Panc1 (cell line): ENCODE measurements at regions not wholly inside any gene's neighbourhood (a gene's known extent, or its start where the extent isn't known, plus 50 kb on each side); places are given as distances from the start of the nearest gene placed in this dataset.

Experiments
- ATAC-seq: fragments of 200-7000 bp; cut with Tn5 transposase; 2 replicates; pipeline ENCODE4 v1.9.1; 2020; ENCODE audit warnings: mild to moderate bottlenecking, moderate library complexity
- BruUV-seq: library from RNA; stranded (reverse); fragments of 400-500 nt; replicated peaks from 2 replicates; lab custom pipeline; 2021; lab: Mats Ljungman, UMichigan
- CTCF ChIA-PET: fragments of 300-600 bp; sonication (Branson Sonifier 250); formaldehyde crosslinking; loops from one replicate; lab custom pipeline; 2022; ENCODE audit warnings: antibody characterized with exemption; lab: Charles Lee
- POLR2A ChIA-PET: fragments of 300-600 bp; sonication (Branson Sonifier 250); formaldehyde crosslinking; loops from one replicate; lab custom pipeline; 2022; ENCODE audit warnings: antibody characterized with exemption; lab: Charles Lee
- DNase-seq: peaks from one replicate; pipeline ENCODE4 v3.0.0-alpha.2; 2010; ENCODE audit warnings: low read depth, low spot score
- H3K27ac ChIP-seq: 2 replicates; pipeline ENCODE4 v1.5.1; 2011; ENCODE audit warnings: mild to moderate bottlenecking, low read length, inconsistent platforms
- H3K27me3 ChIP-seq: fragments of 200-500 bp; sonication (Bioruptor generic); 2 replicates; pipeline ENCODE4 v1.6.0; 2014; ENCODE audit warnings: low read length, inconsistent platforms; ENCODE audit not compliant: control insufficient read depth, insufficient read depth
- H3K36me3 ChIP-seq: fragments of 200-500 bp; sonication (Bioruptor generic); 2 replicates; pipeline ENCODE4 v1.5.1; 2014; ENCODE audit warnings: inconsistent platforms, mild to moderate bottlenecking, low read length, moderate library complexity; ENCODE audit not compliant: control insufficient read depth, insufficient read depth
- H3K4me1 ChIP-seq: 2 replicates; pipeline ENCODE4 v1.5.1; 2011; ENCODE audit warnings: inconsistent platforms, mild to moderate bottlenecking, low read length, moderate library complexity; ENCODE audit not compliant: control insufficient read depth, insufficient read depth
- H3K4me3 ChIP-seq, 2 experiments: 2 replicates each; pipeline ENCODE4 v1.5.1; 2011 to 2012; ENCODE audit warnings: low read depth in 2 of 2, low read length in 2 of 2, mild to moderate bottlenecking in 2 of 2, inconsistent platforms in 1 of 2, moderate library complexity in 1 of 2
- H3K9me3 ChIP-seq: fragments of 200-500 bp; sonication (Bioruptor generic); 2 replicates; pipeline ENCODE4 v1.5.1; 2014; ENCODE audit warnings: low read depth, mild to moderate bottlenecking, inconsistent platforms, low read length, moderate library complexity; ENCODE audit not compliant: control insufficient read depth, insufficient read depth
- CTCF ChIP-seq: fragments of 450-650 bp; IDR thresholded peaks from 2 replicates; pipeline ENCODE4 v1.5.1; 2017; ENCODE audit warnings: mild to moderate bottlenecking
- POLR2AphosphoS5 ChIP-seq: IDR thresholded peaks from 2 replicates; pipeline ENCODE4 v1.6.1; 2012; ENCODE audit warnings: mild to moderate bottlenecking, low read depth, low read length, moderate library complexity
- REST ChIP-seq, 2 experiments: IDR thresholded peaks; 2 replicates each; pipeline ENCODE4 v1.6.1; 2011 to 2012; ENCODE audit warnings: low read depth in 2 of 2, control low read depth in 1 of 2, low read length in 1 of 2, mild to moderate bottlenecking in 1 of 2, moderate library complexity in 1 of 2; ENCODE audit not compliant: insufficient read depth in 1 of 2
- SIN3A ChIP-seq: IDR thresholded peaks from 2 replicates; pipeline ENCODE4 v1.6.1; 2012; ENCODE audit warnings: low read depth, mild to moderate bottlenecking, low read length, moderate library complexity, borderline replicate concordance; ENCODE audit not compliant: insufficient read depth
- TCF7L2 ChIP-seq: IDR thresholded peaks from 2 replicates; pipeline ENCODE4 v1.6.1; 2011; ENCODE audit warnings: mild to moderate bottlenecking, low read depth, low read length, inconsistent platforms
- in situ Hi-C: cut with HindIII; loops from 2 replicates; pipeline ENCODE4 v1.10.0; 2016; ENCODE audit warnings: low sequenced_read_pairs, low pct_unique_long_range_greater_than_20kb
- intact Hi-C: fragments of 100-400 bp; cut with micrococcal nuclease; formaldehyde crosslinking; loops from one replicate; pipeline ENCODE4 v1.10.0; 2022; ENCODE audit not compliant: unreplicated experiment

- CTCF ChIA-PET = no interaction called here
- BruUV-seq = no TSS peak
- Histone ChIP-seq H3K27ac (no peak overlapping the region), H3K4me3 (no peak overlapping the region), H3K4me1 (no peaks in the 10 kb centered on the region), H3K27me3 (no peaks in the 10 kb centered on the region), H3K9me3 (no peaks in the 10 kb centered on the region), H3K36me3 (no peaks in the 10 kb centered on the region)
- POLR2A ChIA-PET = no interaction called here
- ATAC-seq = no peak
- no peak for TF ChIP-seq REST (IDR thresholded peaks at IDR 0.05; ENCODE audit: insufficient read depth in 1 of 2, low read depth in 2 of 2, low read length in 1 of 2)
- no peak for TF ChIP-seq CTCF
- TF ChIP-seq SIN3A = no peak
- no peak for TF ChIP-seq POLR2AphosphoS5
- TF ChIP-seq TCF7L2 = no peak
- intact Hi-C loops = no loop called here
- no peak for DNase-seq
- in situ Hi-C loops = no loop called here
Measured at GRCh38 chr18:42513441-42513840, 558.4 kb downstream of the PIK3C3 start.

GRCh38 chr18:42514512-42514911 is 559.5 kb downstream of the PIK3C3 start:
- intact Hi-C loops = no loop called here
- in situ Hi-C loops = no loop called here

More at GRCh38 chr18:42514512-42514911, 559.5 kb downstream of the PIK3C3 start:
- ChIA-PET CTCF (no interaction called here), POLR2A (no interaction called here)
- Histone ChIP-seq H3K27me3 (no peaks in the 10 kb centered on the region), H3K4me1 (no peaks in the 10 kb centered on the region), H3K36me3 (no peaks in the 10 kb centered on the region), H3K9me3 (no peaks in the 10 kb centered on the region), H3K4me3 (no peak overlapping the region), H3K27ac (no peak overlapping the region)
- no TSS peak for BruUV-seq
- DNase-seq = no peak
- TF ChIP-seq POLR2AphosphoS5 = no peak
- no peak for TF ChIP-seq SIN3A
- no peak for TF ChIP-seq REST (IDR thresholded peaks at IDR 0.05; ENCODE audit: insufficient read depth in 1 of 2, low read depth in 2 of 2, low read length in 1 of 2)
- no peak for TF ChIP-seq CTCF
- TF ChIP-seq TCF7L2 = no peak
- ATAC-seq = no peak
